Stimulated activated CD4-positive, alpha-beta T cell treated with anti-CD3 and anti-CD28 coated beads, TNF-alpha, amount 100 ng/mL, for 1 hour (primary cell): ENCODE measurements at regions not wholly inside any gene's neighbourhood (a gene's known extent, or its start where the extent isn't known, plus 50 kb on each side); places are given as distances from the start of the nearest gene placed in this dataset.

ENCODE experiments used
- DNase-seq, 3 donors: peaks; one replicate each; pipeline ENCODE4 v3.0.0-alpha.2; 2020; ENCODE audit warnings: low read depth in 3 of 3, low spot score in 1 of 3

DNA sequence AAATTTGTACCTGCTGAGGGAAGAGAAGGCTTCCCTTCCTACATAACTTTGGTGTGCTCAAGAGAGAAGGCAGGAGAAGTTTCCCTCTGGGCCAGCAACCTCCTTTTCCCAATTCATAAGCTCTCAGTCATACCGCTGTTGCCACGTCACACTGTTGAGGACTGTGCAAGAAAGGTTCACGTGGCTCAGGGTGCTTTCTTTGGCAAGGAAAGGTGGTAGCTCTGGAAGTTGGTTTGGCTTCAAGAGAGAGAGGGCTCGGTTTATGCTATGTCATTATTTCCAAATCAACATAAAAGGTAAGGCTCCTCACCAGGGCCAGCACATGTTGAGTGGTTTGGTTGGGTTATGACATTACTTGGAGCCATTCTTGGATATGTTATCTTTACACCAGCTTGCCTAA is 77.3 kb downstream of the TNFSF18 start:
- DNase-seq: no peak

DNA sequence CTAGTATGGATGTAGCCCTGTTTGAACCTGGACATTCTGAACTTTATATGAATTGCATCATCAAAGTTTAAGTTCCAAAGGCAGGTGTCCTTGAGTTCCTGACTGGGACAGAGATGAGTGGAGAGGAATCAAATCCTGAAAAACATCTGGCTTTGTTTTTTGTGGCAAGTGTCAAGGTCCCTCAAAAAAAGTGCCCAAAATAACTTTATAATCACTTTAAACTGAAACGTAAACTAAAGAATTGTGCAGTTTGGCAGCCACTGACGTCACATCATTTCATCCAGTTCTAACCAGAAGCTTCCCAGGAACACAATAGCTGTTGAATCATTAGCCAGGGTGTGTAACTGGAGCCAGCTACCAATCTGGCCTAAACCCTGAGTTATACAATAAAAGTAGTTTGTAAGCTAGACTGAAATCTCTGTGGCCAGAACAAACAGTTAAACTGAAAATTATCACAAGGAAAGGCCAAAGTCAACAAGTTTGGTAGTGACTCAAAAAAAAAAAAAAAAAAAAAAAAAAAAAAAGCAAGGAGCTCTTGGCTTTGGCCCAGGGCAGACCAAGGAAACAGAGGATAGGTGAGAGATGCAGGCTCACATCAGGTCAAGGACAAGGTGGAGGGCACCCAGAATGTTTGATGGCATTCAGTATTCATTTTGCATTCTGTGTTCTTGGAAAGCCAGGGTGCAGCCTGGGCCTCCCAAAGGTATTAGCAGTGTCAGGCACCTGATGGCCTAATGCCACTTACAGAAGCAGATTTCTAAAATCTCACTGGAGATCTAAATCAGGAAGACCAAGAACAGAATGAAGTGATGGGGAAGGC is 74.3 kb downstream of the TNFSF18 start:
- no peak for DNase-seq

- DNase-seq: no peak
Measured at GRCh38 chr1:172977296-172978017, 73.3 kb downstream of the TNFSF18 start.

DNA sequence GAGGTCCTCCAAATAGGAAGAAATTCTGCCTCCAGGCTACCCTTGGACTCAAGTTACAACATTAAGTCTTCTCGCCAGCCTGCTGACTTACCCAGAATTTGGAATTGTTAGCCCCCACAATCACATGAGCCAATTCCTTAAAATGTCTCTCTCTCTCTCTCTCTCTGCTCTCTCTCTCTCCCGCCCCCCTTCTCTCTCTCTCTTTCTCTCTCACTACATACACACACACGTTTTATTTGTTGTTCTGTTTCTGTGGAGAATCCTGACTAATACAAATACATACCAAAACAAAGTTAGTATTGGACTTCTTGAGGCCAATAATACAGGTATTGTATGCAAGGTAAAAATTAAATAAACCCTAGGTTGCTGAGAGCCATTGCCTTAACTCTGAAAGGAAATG is 72.1 kb downstream of the TNFSF18 start:
- DNase-seq: no peak

- no peak for DNase-seq
Measured at GRCh38 chr1:172979828-172980227, 70.9 kb downstream of the TNFSF18 start.

DNA sequence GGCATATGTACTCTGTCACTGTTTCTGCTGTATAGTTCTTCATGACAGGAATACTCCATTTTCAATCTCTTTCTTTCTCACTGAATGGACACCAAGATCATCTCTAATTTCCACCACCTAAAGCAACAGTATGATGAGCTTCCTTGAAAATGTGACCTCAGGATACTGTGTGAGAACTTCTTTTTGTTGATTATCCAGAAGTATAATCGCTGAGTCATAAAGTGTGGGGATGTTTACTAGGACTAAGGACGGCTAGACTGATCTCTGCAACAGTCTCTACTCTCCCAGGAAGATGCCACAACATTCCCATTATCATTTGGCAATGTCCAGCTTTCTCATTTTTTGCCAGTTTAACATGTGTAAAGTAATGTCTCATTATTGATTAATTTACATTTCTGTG is 70.3 kb downstream of the TNFSF18 start:
- DNase-seq: no peak

GRCh38 chr1:172980971-172981370 is 69.8 kb downstream of the TNFSF18 start:
- DNase-seq: no peak
